ENCODE measurements at regions not wholly inside any gene's neighbourhood (a gene's known extent, or its start where the extent isn't known, plus 50 kb on each side); places are given as distances from the start of the nearest gene placed in this dataset.

DNA sequence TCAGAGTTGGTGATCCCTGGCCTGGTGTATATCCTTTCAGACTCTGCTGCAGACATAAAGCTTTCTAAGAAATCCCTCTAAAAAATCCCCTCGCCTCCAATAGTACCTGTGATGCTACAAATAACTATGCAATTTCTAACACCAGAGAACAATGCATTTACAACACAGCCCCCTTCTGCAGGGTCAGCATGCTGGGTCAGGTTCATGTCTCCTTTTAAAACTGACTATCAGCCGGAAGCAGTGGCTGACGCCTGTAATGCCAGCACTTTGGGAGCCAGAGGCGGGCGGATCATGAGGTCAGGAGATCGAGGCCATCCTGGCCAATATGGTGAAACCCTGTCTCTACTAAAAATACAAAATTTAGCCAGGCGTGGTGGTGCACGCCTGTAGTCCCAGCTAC lies 77.0 kb upstream of the SPATA12 start:
- Histone ChIP-seq H4K20me1 (replicated peaks in 1 of 2; ENCODE audit: control insufficient read depth in 1 of 2, insufficient read depth in 2 of 2, low read length in 2 of 2) (no peaks in the 10 kb centered on the region), H2BK15ac (ENCODE audit: low read length) (no peak overlapping the region), H2AK5ac (ENCODE audit: low read depth, low read length) (no peak overlapping the region), H3K4me2 (ENCODE audit: insufficient read depth in 1 of 2, low read depth in 2 of 2, low read length in 2 of 2) (no peak overlapping the region), H3K27ac (ENCODE audit: low read depth, low read length) (no peak overlapping the region), H4K5ac (ENCODE audit: insufficient read length, low read depth, low read length) (no peak overlapping the region), H3K4me1 (replicated peaks in 1 of 4; ENCODE audit: control insufficient read depth in 3 of 4, insufficient read depth in 4 of 4, low read length in 3 of 4) (peaks cover 0 to 8% (median 3%) of the 10 kb centered on the region in 4 experiments; a peak in 4 of 7 replicates), H2BK5ac (ENCODE audit: low read depth, low read length) (no peak overlapping the region), H3K36me3 (ENCODE audit: control insufficient read depth in 2 of 4, insufficient read depth in 4 of 4, low read length in 3 of 4) (no peaks in the 10 kb centered on the region), H3K23me2 (ENCODE audit: low read depth, low read length) (no peaks in the 10 kb centered on the region), H4K91ac (replicated peaks; ENCODE audit: insufficient read length, low read length) (no peak overlapping the region), H2BK120ac (replicated peaks; ENCODE audit: low read depth, low read length) (no peak overlapping the region), H3K56ac (replicated peaks; ENCODE audit: insufficient read length, low read depth, low read length) (no peak overlapping the region), H2AFZ (ENCODE audit: low read length) (no peak overlapping the region), H3K14ac (ENCODE audit: insufficient read length) (no peak overlapping the region), H3K9me3 (ENCODE audit: insufficient read depth in 2 of 2, low read depth in 1 of 2, low read length in 1 of 2) (no peaks in the 10 kb centered on the region), H3K23ac (ENCODE audit: insufficient read length) (no peak overlapping the region), H3K27me3 (replicated peaks in 1 of 4; ENCODE audit: control insufficient read depth in 3 of 4, extremely low read depth in 1 of 4, insufficient read depth in 3 of 4, low read length in 3 of 4) (no peaks in the 10 kb centered on the region), H2BK20ac (ENCODE audit: low read length) (no peak overlapping the region), H3K4ac (replicated peaks; ENCODE audit: insufficient read length, low read depth, low read length) (no peak overlapping the region), H3K4me3 (ENCODE audit: extremely low read depth in 1 of 4, insufficient read depth in 2 of 4, low read depth in 3 of 4, low read length in 4 of 4) (no peak overlapping the region), H3K18ac (ENCODE audit: extremely low read depth, low read length) (no peak overlapping the region), H4K8ac (ENCODE audit: extremely low read depth, insufficient read depth, low read length) (no peak overlapping the region), H2BK12ac (ENCODE audit: low read depth, low read length) (no peak overlapping the region), H3K9ac (replicated peaks in 1 of 4; ENCODE audit: extremely low read depth in 1 of 4, low read depth in 3 of 4, low read length in 3 of 4) (no peak overlapping the region), H3K79me2 (ENCODE audit: control insufficient read depth in 1 of 2, insufficient read depth in 2 of 2, low read length in 2 of 2) (no peaks in the 10 kb centered on the region), H3K79me1 (ENCODE audit: low read depth, low read length) (no peaks in the 10 kb centered on the region; the same call in 1 of the 2 replicates)
- TF ChIP-seq BRCA1 (IDR thresholded peaks at IDR 0.05; ENCODE audit: low read depth, low read length) (no peak), SP2 (IDR thresholded peaks at IDR 0.05; ENCODE audit: low read length) (no peak), ASH2L (IDR thresholded peaks at IDR 0.05; ENCODE audit: low read length) (no peak), KDM1A (IDR thresholded peaks at IDR 0.05; ENCODE audit: borderline replicate concordance, low read length) (no peak), CTBP2 (IDR thresholded peaks at IDR 0.05; ENCODE audit: borderline replicate concordance, insufficient read depth, insufficient read length, low read length) (no peak), E2F6 (IDR thresholded peaks at IDR 0.05) (no peak), BCL11A (IDR thresholded peaks at IDR 0.05; ENCODE audit: low read depth in 2 of 2, low read length in 2 of 2) (no peak), CBX8 (IDR thresholded peaks at IDR 0.05; ENCODE audit: borderline replicate concordance, low read depth, low read length) (no peak), KDM4A (IDR thresholded peaks at IDR 0.05; ENCODE audit: low read depth, low read length, severe bottlenecking) (no peak), YY1 (IDR thresholded peaks at IDR 0.05; ENCODE audit: low read depth, low read length) (no peak)
- 93% methylated on average over 8 of the region's 8 CpGs; no CpG with 5 or more reads in 1 of the 2 experiments for WGBS, 2 experiments (ENCODE audit: extremely low coverage in 1 of 2, insufficient coverage in 1 of 2, insufficient read length in 1 of 2, insufficient replicate concordance in 2 of 2, low coverage in 1 of 2, low lambda C conversion rate in 2 of 2, missing lambda C conversion rate in 1 of 2)
- POLR2A ChIA-PET (ENCODE audit: partially characterized antibody), result no interaction called here
- DNase-seq (ENCODE audit: low read depth in 1 of 2, low spot score in 2 of 2), result no peak
- no peak for FAIRE-seq
- CTCF ChIA-PET (ENCODE audit: partially characterized antibody), result interaction anchor here (1.0 to 1.5 kb wide), 4 partner anchors 10 to 282 kb away, joined by 3 to 9 read pairs (median 4); no protein-coding TSS in a partner anchor
